HFFc6 (cell line): ENCODE measurements at regions not wholly inside any gene's neighbourhood (a gene's known extent, or its start where the extent isn't known, plus 50 kb on each side); places are given as distances from the start of the nearest gene placed in this dataset.

Experiments used
- DNase-seq: peaks from one replicate; pipeline ENCODE4 v3.0.0-alpha.2; 2018
- H3K27ac Mint-ChIP-seq: 2 replicates; pipeline ENCODE4 v1.8.0; 2020; ENCODE audit warnings: mild to moderate bottlenecking, mixed read lengths
- H3K27me3 Mint-ChIP-seq: 2 replicates; pipeline ENCODE4 v1.8.0; 2021; ENCODE audit warnings: mild to moderate bottlenecking, moderate library complexity, mixed read lengths; ENCODE audit not compliant: insufficient read depth
- H3K36me3 Mint-ChIP-seq: 2 replicates; pipeline ENCODE4 v1.8.0; 2021; ENCODE audit warnings: low read depth, mixed read lengths
- H3K4me1 Mint-ChIP-seq: 2 replicates; pipeline ENCODE4 v1.8.0; 2020; ENCODE audit warnings: low read depth, mixed read lengths
- H3K4me3 Mint-ChIP-seq: 2 replicates; pipeline ENCODE4 v1.8.0; 2020; ENCODE audit warnings: mild to moderate bottlenecking, moderate library complexity, mixed read lengths
- H3K9me3 Mint-ChIP-seq: 2 replicates; pipeline ENCODE4 v1.8.0; 2020; ENCODE audit warnings: mild to moderate bottlenecking, mixed read lengths
- TF ChIP-seq, protein P1 (sequence below): fragments of 200-600 bp; sonication (generic); IDR thresholded peaks from 2 replicates; pipeline ENCODE4 v1.5.0; 2021; ENCODE audit warnings: antibody characterized with exemption, mild to moderate bottlenecking

DNA sequence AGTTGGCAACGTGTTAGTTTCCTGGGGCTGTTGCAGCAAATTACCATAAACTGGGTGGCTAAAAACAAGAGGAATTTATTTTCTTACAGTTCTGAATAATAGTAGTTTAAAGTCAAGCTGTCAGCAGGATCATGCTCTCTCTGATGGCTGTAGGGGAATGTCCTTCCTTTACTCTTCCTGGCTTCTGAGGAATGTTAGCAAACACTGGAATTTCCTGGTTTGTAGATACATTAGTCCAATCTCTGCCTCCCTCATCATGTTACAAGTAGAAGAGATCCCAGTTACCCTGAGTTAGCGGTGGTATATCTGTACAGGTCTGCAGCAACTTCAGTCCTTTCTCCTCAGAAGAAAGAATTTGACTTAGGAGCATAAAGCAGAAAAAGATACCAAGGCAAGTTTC lies 2249.1 kb downstream of the NCAM2 start:
- Mint-ChIP-seq H3K27ac (no peak overlapping the region), H3K27me3 (no peaks in the 10 kb centered on the region)

DNA sequence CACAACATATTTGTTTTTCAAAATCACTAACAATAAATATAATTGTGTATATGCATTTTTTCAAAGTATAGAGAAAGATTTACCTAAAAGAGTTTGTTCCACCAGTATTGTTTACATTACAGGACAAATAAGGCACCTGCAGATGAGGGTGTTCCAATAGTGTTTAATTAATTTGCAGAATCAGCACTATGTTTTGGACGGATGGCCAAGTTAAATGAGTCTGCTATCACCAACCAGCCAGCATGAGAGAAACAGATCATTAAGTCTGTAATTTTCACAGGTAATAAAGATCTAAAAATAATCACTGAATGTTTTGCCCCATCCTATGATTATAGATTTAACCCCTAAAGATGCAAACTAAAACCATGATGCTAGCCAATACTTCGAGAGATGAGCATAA lies 2247.0 kb downstream of the NCAM2 start:
- H3K27me3 Mint-ChIP-seq, result no peaks in the 10 kb centered on the region
- H3K9me3 Mint-ChIP-seq, result peaks cover 36% of the 10 kb centered on the region
- H3K27ac Mint-ChIP-seq, result no peak overlapping the region
- H3K36me3 Mint-ChIP-seq, result no peaks in the 10 kb centered on the region; the same call in 1 of the 2 replicates
- no peaks in the 10 kb centered on the region for H3K4me1 Mint-ChIP-seq
- no peak overlapping the region for H3K4me3 Mint-ChIP-seq
- TF ChIP-seq, protein P1, sequence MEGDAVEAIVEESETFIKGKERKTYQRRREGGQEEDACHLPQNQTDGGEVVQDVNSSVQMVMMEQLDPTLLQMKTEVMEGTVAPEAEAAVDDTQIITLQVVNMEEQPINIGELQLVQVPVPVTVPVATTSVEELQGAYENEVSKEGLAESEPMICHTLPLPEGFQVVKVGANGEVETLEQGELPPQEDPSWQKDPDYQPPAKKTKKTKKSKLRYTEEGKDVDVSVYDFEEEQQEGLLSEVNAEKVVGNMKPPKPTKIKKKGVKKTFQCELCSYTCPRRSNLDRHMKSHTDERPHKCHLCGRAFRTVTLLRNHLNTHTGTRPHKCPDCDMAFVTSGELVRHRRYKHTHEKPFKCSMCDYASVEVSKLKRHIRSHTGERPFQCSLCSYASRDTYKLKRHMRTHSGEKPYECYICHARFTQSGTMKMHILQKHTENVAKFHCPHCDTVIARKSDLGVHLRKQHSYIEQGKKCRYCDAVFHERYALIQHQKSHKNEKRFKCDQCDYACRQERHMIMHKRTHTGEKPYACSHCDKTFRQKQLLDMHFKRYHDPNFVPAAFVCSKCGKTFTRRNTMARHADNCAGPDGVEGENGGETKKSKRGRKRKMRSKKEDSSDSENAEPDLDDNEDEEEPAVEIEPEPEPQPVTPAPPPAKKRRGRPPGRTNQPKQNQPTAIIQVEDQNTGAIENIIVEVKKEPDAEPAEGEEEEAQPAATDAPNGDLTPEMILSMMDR, result no peak
- DNase-seq, result no peak

More for the DNA sequence above, 2249.1 kb downstream of the NCAM2 start:
- Mint-ChIP-seq H3K9me3 (peaks cover 29% of the 10 kb centered on the region), H3K4me1 (no peaks in the 10 kb centered on the region), H3K4me3 (no peak overlapping the region), H3K36me3 (no peaks in the 10 kb centered on the region; the same call in 1 of the 2 replicates)
- no peak for DNase-seq
- TF ChIP-seq, protein P1, result no peak

DNA sequence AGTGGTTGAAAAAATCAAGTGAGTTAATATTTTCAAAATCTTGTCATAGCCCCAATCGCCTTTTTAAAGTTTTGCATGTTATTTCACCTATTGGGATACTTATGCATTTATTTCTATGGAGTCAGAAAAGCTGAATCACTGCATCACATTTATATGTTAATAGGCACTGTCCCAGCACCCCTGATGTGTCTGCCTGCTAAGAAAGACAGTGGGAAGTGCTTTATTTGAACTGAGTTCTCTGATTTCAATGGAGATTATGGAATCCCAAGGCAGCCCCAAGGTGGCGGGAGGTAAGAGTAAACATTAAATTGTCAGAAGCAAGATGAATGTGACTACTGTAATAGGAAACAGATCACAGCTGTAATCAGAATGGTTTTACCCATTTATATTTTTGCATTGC lies 2225.7 kb downstream of the NCAM2 start:
- DNase-seq, result no peak
- Mint-ChIP-seq H3K27me3 (no peaks in the 10 kb centered on the region), H3K27ac (no peak overlapping the region), H3K36me3 (no peaks in the 10 kb centered on the region), H3K4me3 (no peak overlapping the region), H3K4me1 (no peaks in the 10 kb centered on the region), H3K9me3 (peaks cover 36% of the 10 kb centered on the region)
- TF ChIP-seq, protein P1, result no peak

DNA sequence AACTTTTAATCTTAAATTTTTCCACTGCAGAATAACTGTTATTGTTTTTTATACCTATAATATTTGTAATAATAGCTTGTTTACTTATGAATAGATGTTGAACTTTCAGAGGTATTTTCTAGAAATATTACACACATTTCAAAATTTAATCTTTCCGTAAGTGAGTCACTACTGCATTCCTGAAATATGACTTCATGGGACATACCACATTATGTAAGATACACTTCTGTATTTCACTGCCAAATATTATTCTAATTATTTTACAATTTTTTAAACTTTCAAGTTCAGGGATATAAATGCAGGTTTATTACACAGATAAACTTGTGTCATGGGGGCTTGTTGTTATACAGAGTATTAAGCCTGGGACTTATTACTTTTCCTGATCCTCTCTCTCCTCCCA lies 2220.5 kb downstream of the NCAM2 start:
- no peaks in the 10 kb centered on the region for H3K4me1 Mint-ChIP-seq
- H3K4me3 Mint-ChIP-seq, result no peak overlapping the region
- H3K36me3 Mint-ChIP-seq, result no peaks in the 10 kb centered on the region
- H3K27ac Mint-ChIP-seq, result no peak overlapping the region
- no peak for DNase-seq
- no peaks in the 10 kb centered on the region for H3K27me3 Mint-ChIP-seq
- H3K9me3 Mint-ChIP-seq, result peaks cover 24% of the 10 kb centered on the region
- TF ChIP-seq, protein P1, result no peak

DNA sequence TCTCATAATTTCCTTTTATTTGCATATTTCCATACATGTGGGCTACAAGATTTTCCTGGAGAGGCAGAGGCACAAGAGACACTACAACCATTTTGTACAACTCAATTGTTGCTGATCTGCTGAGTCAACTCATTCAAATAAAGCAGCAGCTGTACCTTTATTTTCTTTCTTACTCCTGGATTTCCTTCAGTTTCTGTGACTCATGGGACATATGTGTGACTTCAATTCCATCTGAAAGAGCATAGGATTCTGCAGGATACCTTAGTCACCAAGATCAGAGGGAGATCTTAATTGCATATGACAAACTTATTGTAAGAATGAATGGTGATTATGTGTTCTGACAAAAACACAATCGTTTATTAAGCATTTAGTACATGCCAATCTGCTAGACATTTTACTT lies 2219.4 kb downstream of the NCAM2 start:
- TF ChIP-seq, protein P1, result no peak
- H3K4me3 Mint-ChIP-seq, result no peak overlapping the region
- no peaks in the 10 kb centered on the region for H3K36me3 Mint-ChIP-seq
- H3K9me3 Mint-ChIP-seq, result peaks cover 33% of the 10 kb centered on the region
- no peak for DNase-seq
- H3K27ac Mint-ChIP-seq, result no peak overlapping the region
- H3K4me1 Mint-ChIP-seq, result no peaks in the 10 kb centered on the region
- H3K27me3 Mint-ChIP-seq, result no peaks in the 10 kb centered on the region

DNA sequence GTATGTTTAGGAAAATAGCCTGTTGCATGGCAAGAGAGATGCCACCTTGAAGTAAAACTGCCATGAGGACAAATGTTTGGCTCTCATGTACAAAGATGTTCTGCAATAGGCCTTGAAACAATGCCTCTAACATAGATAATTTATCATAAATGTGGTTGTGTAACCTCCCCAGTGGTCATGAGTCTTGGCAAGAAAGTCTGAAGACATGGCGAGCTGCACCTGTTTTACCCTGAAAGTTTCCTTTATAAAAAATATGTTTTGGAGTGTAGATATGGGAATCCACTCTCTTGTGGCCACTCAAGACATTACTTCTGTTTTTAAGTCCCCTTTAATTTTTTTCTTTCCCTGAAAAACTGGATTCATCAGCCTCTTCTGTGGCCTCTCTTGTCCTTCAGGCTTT lies 2217.1 kb downstream of the NCAM2 start:
- Mint-ChIP-seq H3K4me3 (no peak overlapping the region), H3K27ac (no peak overlapping the region), H3K27me3 (no peaks in the 10 kb centered on the region), H3K4me1 (no peaks in the 10 kb centered on the region), H3K9me3 (peaks cover 32% of the 10 kb centered on the region), H3K36me3 (no peaks in the 10 kb centered on the region)
- DNase-seq, result no peak
- TF ChIP-seq, protein P1, result no peak
